ENCODE measurements at regions not wholly inside any gene's neighbourhood (a gene's known extent, or its start where the extent isn't known, plus 50 kb on each side); places are given as distances from the start of the nearest gene placed in this dataset.

DNA sequence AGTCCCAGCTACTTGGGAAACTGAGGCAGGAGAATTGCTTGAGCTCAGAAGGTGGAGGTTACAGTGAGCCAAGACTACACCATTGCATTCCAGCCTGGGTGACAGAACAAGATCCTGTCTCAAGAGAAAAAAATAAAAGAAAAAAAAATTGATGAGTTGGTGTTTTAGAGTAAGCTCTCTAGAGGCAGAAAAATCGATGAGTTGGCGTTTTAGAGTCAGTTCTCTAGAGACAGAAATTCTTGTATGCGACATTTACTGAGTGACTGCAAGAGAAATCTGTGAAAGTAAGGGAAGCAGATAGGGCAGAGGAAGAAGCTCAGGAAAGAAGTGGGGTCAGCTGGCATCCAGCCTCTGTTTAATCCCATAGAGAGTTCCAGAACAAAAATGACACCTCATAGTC, 298.7 kb upstream of the ARRDC4 start:
- H3K36me3 ChIP-seq: no peaks in the 10 kb centered on the region
- no peaks in the 10 kb centered on the region for H3K9me3 ChIP-seq
- no peaks in the 10 kb centered on the region for H3K4me1 ChIP-seq
- no peak for ATAC-seq
- TF ChIP-seq CTCF (IDR thresholded peaks at IDR 0.05 in 4 of 5, conservative IDR thresholded peaks at IDR 0.05 in 1 of 5) (no peak), POLR2A (IDR thresholded peaks at IDR 0.05) (no peak)
- no peaks in the 10 kb centered on the region for H3K27me3 ChIP-seq
- H3K4me3 ChIP-seq: no peak overlapping the region
- in situ Hi-C loops (cut with MboI; ENCODE audit: low sequenced_read_pairs in 4 of 4) (no loop called here), intact Hi-C loops (cut with DNase I; ENCODE audit: low total_unique reads) (no loop called here)
- no peak overlapping the region for H3K27ac ChIP-seq
- DNase-seq: no peak

GRCh38 chr15:97672586-97672985, 287.9 kb upstream of the ARRDC4 start:
- in situ Hi-C loops (cut with MboI; ENCODE audit: low sequenced_read_pairs in 4 of 4) (no loop called here), intact Hi-C loops (cut with DNase I; ENCODE audit: low total_unique reads) (no loop called here)
- no peak for TF ChIP-seq POLR2A (IDR thresholded peaks at IDR 0.05)
- TF ChIP-seq CTCF (IDR thresholded peaks at IDR 0.05 in 4 of 5, conservative IDR thresholded peaks at IDR 0.05 in 1 of 5): no peak
- Histone ChIP-seq H3K9me3 (no peaks in the 10 kb centered on the region), H3K4me1 (no peaks in the 10 kb centered on the region), H3K36me3 (no peaks in the 10 kb centered on the region), H3K4me3 (no peak overlapping the region), H3K27ac (no peak overlapping the region), H3K27me3 (no peaks in the 10 kb centered on the region)
- ATAC-seq: no peak
- no peak for DNase-seq

DNA sequence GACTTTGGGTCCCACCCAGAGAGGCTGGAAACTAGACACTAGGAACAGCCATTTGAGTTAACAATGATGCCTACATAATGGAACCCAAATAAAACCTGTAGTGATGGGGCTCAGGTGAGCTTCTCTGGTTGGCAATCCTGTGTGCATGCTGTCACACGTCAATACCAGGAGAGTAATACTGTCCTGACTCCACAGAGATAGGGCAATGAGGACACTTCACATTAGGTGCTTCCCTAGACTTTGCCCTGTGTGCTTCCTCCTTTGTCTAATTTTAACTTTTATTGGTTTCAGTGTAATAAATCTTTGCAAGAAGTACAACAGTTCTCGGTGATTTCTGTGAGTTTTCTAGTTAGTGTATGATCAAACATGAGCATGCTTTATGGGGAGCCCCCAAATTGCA, 281.8 kb upstream of the ARRDC4 start:
- Histone ChIP-seq H3K4me1 (no peaks in the 10 kb centered on the region), H3K27ac (no peak overlapping the region), H3K4me3 (no peak overlapping the region), H3K27me3 (no peaks in the 10 kb centered on the region), H3K9me3 (no peaks in the 10 kb centered on the region), H3K36me3 (no peaks in the 10 kb centered on the region)
- TF ChIP-seq POLR2A (IDR thresholded peaks at IDR 0.05) (no peak), CTCF (IDR thresholded peaks at IDR 0.05 in 4 of 5, conservative IDR thresholded peaks at IDR 0.05 in 1 of 5) (no peak)
- DNase-seq (no peak), ATAC-seq (no peak)
- intact Hi-C loops (cut with DNase I; ENCODE audit: low total_unique reads) (no loop called here), in situ Hi-C loops (cut with MboI; ENCODE audit: low sequenced_read_pairs in 4 of 4) (no loop called here)

- H3K27ac ChIP-seq: no peak overlapping the region
- ATAC-seq (no peak), DNase-seq (no peak)
- no peaks in the 10 kb centered on the region for H3K27me3 ChIP-seq
- H3K4me3 ChIP-seq: no peak overlapping the region
- TF ChIP-seq POLR2A (IDR thresholded peaks at IDR 0.05) (no peak), CTCF (IDR thresholded peaks at IDR 0.05 in 4 of 5, conservative IDR thresholded peaks at IDR 0.05 in 1 of 5) (no peak)
- no peaks in the 10 kb centered on the region for H3K36me3 ChIP-seq
- intact Hi-C loops (cut with DNase I; ENCODE audit: low total_unique reads): no loop called here
- no peaks in the 10 kb centered on the region for H3K9me3 ChIP-seq
- H3K4me1 ChIP-seq: no peaks in the 10 kb centered on the region
- in situ Hi-C loops (cut with MboI; ENCODE audit: low sequenced_read_pairs in 4 of 4): no loop called here
Observed at GRCh38 chr15:97679106-97679688, 281.3 kb upstream of the ARRDC4 start.

DNA sequence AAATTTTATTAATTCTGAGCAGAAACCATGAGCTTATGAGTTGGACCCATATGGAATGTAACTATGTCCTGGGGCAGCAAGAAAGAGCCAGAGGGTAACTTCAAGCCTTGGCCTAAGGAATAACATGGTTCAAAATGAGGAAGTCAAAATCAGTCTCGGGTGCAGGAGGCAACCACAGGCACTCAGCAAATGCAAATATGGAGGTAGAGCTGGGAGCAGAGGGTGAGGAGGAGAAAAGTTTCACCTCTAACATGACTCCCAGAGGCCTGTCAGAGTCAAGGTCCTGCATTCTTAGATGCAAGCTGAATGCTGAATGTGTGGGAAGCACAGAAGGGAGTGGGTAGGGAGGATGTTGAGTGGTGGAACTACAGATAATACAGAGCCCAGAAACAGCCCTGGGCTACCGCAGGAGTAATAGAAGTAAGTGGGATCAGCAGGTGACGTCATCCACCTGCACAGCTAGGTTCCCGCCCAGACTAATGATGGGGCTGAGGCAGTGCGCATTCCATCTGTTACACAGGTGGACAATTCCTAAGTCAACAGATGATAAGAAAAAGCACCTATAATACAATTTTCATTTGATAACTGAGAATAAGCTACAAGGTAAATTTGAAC, 279.8 kb upstream of the ARRDC4 start:
- H3K9me3 ChIP-seq: no peaks in the 10 kb centered on the region
- no peaks in the 10 kb centered on the region for H3K4me1 ChIP-seq
- no peak overlapping the region for H3K27ac ChIP-seq
- no peaks in the 10 kb centered on the region for H3K27me3 ChIP-seq
- intact Hi-C loops (cut with DNase I; ENCODE audit: low total_unique reads): no loop called here
- no peak for ATAC-seq
- in situ Hi-C loops (cut with MboI; ENCODE audit: low sequenced_read_pairs in 4 of 4): no loop called here
- H3K4me3 ChIP-seq: no peak overlapping the region
- no peak for TF ChIP-seq POLR2A (IDR thresholded peaks at IDR 0.05)
- no peak for TF ChIP-seq CTCF (IDR thresholded peaks at IDR 0.05 in 4 of 5, conservative IDR thresholded peaks at IDR 0.05 in 1 of 5)
- H3K36me3 ChIP-seq: no peaks in the 10 kb centered on the region
- DNase-seq: no peak

All from gastrocnemius medialis (tissue), 4 donors.